ENCODE measurements at regions not wholly inside any gene's neighbourhood (a gene's known extent, or its start where the extent isn't known, plus 50 kb on each side); places are given as distances from the start of the nearest gene placed in this dataset.

DNA sequence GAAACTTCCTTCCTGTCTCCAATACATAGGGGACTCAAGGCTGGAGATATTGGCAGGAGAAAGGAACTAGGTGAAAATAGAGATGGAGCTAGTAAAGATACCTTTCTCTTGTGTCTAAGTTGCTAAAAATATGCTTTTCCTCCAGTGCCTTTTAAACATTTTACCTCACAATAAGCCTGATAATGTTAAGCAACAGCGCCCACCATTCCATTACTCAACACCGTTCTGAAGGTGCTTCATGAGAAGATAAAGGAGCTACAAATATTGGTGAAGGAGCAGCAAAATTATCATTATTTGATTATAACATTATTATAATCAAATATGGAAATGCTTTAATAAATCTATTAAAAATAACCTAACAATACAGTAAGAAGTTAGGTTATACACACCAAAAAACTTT lies 83.6 kb upstream of the BARX2 start:
- no peak for ATAC-seq
- no peak for TF ChIP-seq ZNF8 (CRISPR knock-in tag; IDR thresholded peaks at IDR 0.05)
- TF ChIP-seq ZNF565 (CRISPR knock-in tag; conservative IDR thresholded peaks at IDR 0.05; ENCODE audit: low read depth) = no peak
- TF ChIP-seq, protein P1, sequence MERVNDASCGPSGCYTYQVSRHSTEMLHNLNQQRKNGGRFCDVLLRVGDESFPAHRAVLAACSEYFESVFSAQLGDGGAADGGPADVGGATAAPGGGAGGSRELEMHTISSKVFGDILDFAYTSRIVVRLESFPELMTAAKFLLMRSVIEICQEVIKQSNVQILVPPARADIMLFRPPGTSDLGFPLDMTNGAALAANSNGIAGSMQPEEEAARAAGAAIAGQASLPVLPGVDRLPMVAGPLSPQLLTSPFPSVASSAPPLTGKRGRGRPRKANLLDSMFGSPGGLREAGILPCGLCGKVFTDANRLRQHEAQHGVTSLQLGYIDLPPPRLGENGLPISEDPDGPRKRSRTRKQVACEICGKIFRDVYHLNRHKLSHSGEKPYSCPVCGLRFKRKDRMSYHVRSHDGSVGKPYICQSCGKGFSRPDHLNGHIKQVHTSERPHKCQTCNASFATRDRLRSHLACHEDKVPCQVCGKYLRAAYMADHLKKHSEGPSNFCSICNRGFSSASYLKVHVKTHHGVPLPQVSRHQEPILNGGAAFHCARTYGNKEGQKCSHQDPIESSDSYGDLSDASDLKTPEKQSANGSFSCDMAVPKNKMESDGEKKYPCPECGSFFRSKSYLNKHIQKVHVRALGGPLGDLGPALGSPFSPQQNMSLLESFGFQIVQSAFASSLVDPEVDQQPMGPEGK (CRISPR knock-in tag; IDR thresholded peaks at IDR 0.05; ENCODE audit: borderline replicate concordance) = no peak
- no peak for TF ChIP-seq GLIS3 (CRISPR knock-in tag; IDR thresholded peaks at IDR 0.05)
- TF ChIP-seq OSR1 (CRISPR knock-in tag; IDR thresholded peaks at IDR 0.05) = no peak
- no peak for TF ChIP-seq ARNTL (CRISPR knock-in tag; IDR thresholded peaks at IDR 0.05; ENCODE audit: borderline replicate concordance, low read depth)
- no peak for TF ChIP-seq RARB (CRISPR knock-in tag; IDR thresholded peaks at IDR 0.05)
- TF ChIP-seq ISL1 (CRISPR knock-in tag; IDR thresholded peaks at IDR 0.05) = no peak
- no peak for TF ChIP-seq POU6F1 (CRISPR knock-in tag; IDR thresholded peaks at IDR 0.05; ENCODE audit: borderline replicate concordance, low read depth)
- no peak for TF ChIP-seq TSHZ2 (CRISPR knock-in tag; IDR thresholded peaks at IDR 0.05)
- no peak for TF ChIP-seq PPARA (CRISPR knock-in tag; IDR thresholded peaks at IDR 0.05; ENCODE audit: borderline replicate concordance)

DNA sequence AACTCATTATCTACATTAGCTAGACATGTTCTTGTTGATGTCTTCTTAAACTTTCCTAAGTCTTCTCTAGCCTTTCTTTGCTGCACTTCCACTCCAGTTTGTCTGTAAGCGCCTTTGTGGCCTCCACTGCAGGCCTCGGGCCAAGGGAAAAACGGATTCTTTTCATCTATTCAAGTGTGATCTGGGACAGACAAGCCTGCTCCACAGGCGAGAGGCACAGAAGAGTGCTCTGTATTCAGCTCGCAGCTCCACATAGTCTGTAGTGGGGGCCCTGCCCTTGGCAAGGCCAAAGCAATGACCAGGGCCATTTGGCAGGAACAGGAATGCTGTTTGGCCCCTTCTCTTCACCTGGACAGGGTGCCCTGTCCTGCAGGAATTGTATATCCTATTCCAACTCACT lies 84.1 kb upstream of the BARX2 start:
- TF ChIP-seq ARNTL (CRISPR knock-in tag; IDR thresholded peaks at IDR 0.05; ENCODE audit: borderline replicate concordance, low read depth) (no peak), RARB (CRISPR knock-in tag; IDR thresholded peaks at IDR 0.05) (no peak), POU6F1 (CRISPR knock-in tag; IDR thresholded peaks at IDR 0.05; ENCODE audit: borderline replicate concordance, low read depth) (no peak), BACH2 (CRISPR knock-in tag; IDR thresholded peaks at IDR 0.05; ENCODE audit: borderline replicate concordance) (no peak), ZFP3 (CRISPR knock-in tag; IDR thresholded peaks at IDR 0.05) (no peak), ISL1 (CRISPR knock-in tag; IDR thresholded peaks at IDR 0.05) (no peak), ZFP30 (CRISPR knock-in tag; IDR thresholded peaks at IDR 0.05) (no peak), CSRNP3 (CRISPR knock-in tag; IDR thresholded peaks at IDR 0.05) (no peak), CREB5 (CRISPR knock-in tag; IDR thresholded peaks at IDR 0.05; ENCODE audit: low read depth) (no peak), ZNF565 (CRISPR knock-in tag; conservative IDR thresholded peaks at IDR 0.05; ENCODE audit: low read depth) (no peak), TCF4 (CRISPR knock-in tag; IDR thresholded peaks at IDR 0.05; ENCODE audit: borderline replicate concordance) (no peak), SNAI2 (CRISPR knock-in tag; IDR thresholded peaks at IDR 0.05) (no peak)
- no peak for ATAC-seq

- ATAC-seq = no peak
- no peak for TF ChIP-seq PPARA (CRISPR knock-in tag; IDR thresholded peaks at IDR 0.05; ENCODE audit: borderline replicate concordance)
- no peak for TF ChIP-seq TOX (CRISPR knock-in tag; IDR thresholded peaks at IDR 0.05; ENCODE audit: borderline replicate concordance)
- TF ChIP-seq ZFP3 (CRISPR knock-in tag; IDR thresholded peaks at IDR 0.05) = no peak
- TF ChIP-seq OSR1 (CRISPR knock-in tag; IDR thresholded peaks at IDR 0.05) = no peak
- TF ChIP-seq ARNTL (CRISPR knock-in tag; IDR thresholded peaks at IDR 0.05; ENCODE audit: borderline replicate concordance, low read depth) = no peak
- TF ChIP-seq ESRRG (CRISPR knock-in tag; IDR thresholded peaks at IDR 0.05) = no peak
- no peak for TF ChIP-seq GLIS3 (CRISPR knock-in tag; IDR thresholded peaks at IDR 0.05)
- no peak for TF ChIP-seq BACH2 (CRISPR knock-in tag; IDR thresholded peaks at IDR 0.05; ENCODE audit: borderline replicate concordance)
- no peak for TF ChIP-seq RARB (CRISPR knock-in tag; IDR thresholded peaks at IDR 0.05)
- no peak for TF ChIP-seq POU6F1 (CRISPR knock-in tag; IDR thresholded peaks at IDR 0.05; ENCODE audit: borderline replicate concordance, low read depth)
- TF ChIP-seq ZFP30 (CRISPR knock-in tag; IDR thresholded peaks at IDR 0.05) = no peak
- TF ChIP-seq TSHZ2 (CRISPR knock-in tag; IDR thresholded peaks at IDR 0.05) = no peak
Observed at GRCh38 chr11:129290966-129291365, 84.7 kb upstream of the BARX2 start.

Data from SK-N-SH treated with all-trans-retinoic acid at 6 μM for 48 hours (cell line).